Osteoblast (primary cell): ENCODE measurements at regions not wholly inside any gene's neighbourhood (a gene's known extent, or its start where the extent isn't known, plus 50 kb on each side); places are given as distances from the start of the nearest gene placed in this dataset.

Source experiments
- DNase-seq: peaks from one replicate; pipeline ENCODE4 v3.0.0; 2011; ENCODE audit warnings: low spot score, mixed read lengths; ENCODE audit not compliant: insufficient read length; ENCODE audit errors: missing footprints
- H2AFZ ChIP-seq: 2 replicates; pipeline ENCODE4 v1.6.0; 2011; ENCODE audit warnings: mild to moderate bottlenecking, low read length
- H3K27ac ChIP-seq: 2 replicates; pipeline ENCODE4 v1.5.1; 2011; ENCODE audit warnings: mild to moderate bottlenecking, low read depth, low read length, moderate library complexity
- H3K27me3 ChIP-seq: 2 replicates; pipeline ENCODE4 v1.6.0; 2012; ENCODE audit warnings: mild to moderate bottlenecking, control low read depth, inconsistent platforms, low read length, moderate library complexity; ENCODE audit not compliant: insufficient read depth
- H3K36me3 ChIP-seq: 2 replicates; pipeline ENCODE4 v1.5.1; 2011; ENCODE audit warnings: mild to moderate bottlenecking, low read length, control low read depth, moderate library complexity; ENCODE audit not compliant: insufficient read depth
- H3K4me1 ChIP-seq: 2 replicates; pipeline ENCODE4 v1.5.1; 2011; ENCODE audit warnings: mild to moderate bottlenecking, low read length, control low read depth, moderate library complexity; ENCODE audit not compliant: insufficient read depth
- H3K4me2 ChIP-seq: 2 replicates; pipeline ENCODE4 v1.6.0; 2011; ENCODE audit warnings: mild to moderate bottlenecking, low read length; ENCODE audit not compliant: insufficient read depth
- H3K4me3 ChIP-seq: fragments of 200-600 bp; sonication (generic); 3 replicates; pipeline ENCODE4 v1.5.1; 2012; ENCODE audit warnings: mild to moderate bottlenecking, low read length, inconsistent platforms; ENCODE audit not compliant: insufficient read depth
- H3K79me2 ChIP-seq: 2 replicates; pipeline ENCODE4 v1.6.0; 2012; ENCODE audit warnings: mild to moderate bottlenecking, low read length, control low read depth, inconsistent platforms; ENCODE audit not compliant: insufficient read depth
- H3K9me3 ChIP-seq: 2 replicates; pipeline ENCODE4 v1.5.1; 2011; ENCODE audit warnings: low read depth, low read length, control low read depth
- H4K20me1 ChIP-seq: 2 replicates; pipeline ENCODE4 v1.6.0; 2012; ENCODE audit warnings: mild to moderate bottlenecking, low read length, control low read depth; ENCODE audit not compliant: insufficient read depth
- CTCF ChIP-seq: IDR thresholded peaks from 2 replicates; pipeline ENCODE4 v1.5.1; 2011; ENCODE audit warnings: mild to moderate bottlenecking, low read depth, low read length, moderate library complexity; ENCODE audit errors: extremely low read depth

GRCh38 chr12:46711756-46712155, 114.0 kb downstream of the SLC38A4 start:
- H3K27ac ChIP-seq, result no peak overlapping the region
- no peak for TF ChIP-seq CTCF

GRCh38 chr12:46710125-46710743, 115.6 kb downstream of the SLC38A4 start:
- Histone ChIP-seq H2AFZ (no peak overlapping the region), H3K36me3 (no peaks in the 10 kb centered on the region), H3K4me3 (no peak overlapping the region), H3K4me2 (no peak overlapping the region), H3K27ac (no peak overlapping the region), H4K20me1 (no peaks in the 10 kb centered on the region), H3K4me1 (no peaks in the 10 kb centered on the region), H3K27me3 (no peaks in the 10 kb centered on the region), H3K9me3 (no peaks in the 10 kb centered on the region), H3K79me2 (no peaks in the 10 kb centered on the region)
- no peak for DNase-seq
- TF ChIP-seq CTCF, result no peak

More at GRCh38 chr12:46711756-46712155, 114.0 kb downstream of the SLC38A4 start:
- Histone ChIP-seq H3K79me2 (no peaks in the 10 kb centered on the region), H2AFZ (no peak overlapping the region), H3K27me3 (no peaks in the 10 kb centered on the region), H3K36me3 (no peaks in the 10 kb centered on the region), H3K4me3 (no peak overlapping the region), H3K9me3 (no peaks in the 10 kb centered on the region), H3K4me2 (no peak overlapping the region), H3K4me1 (no peaks in the 10 kb centered on the region), H4K20me1 (no peaks in the 10 kb centered on the region)
- DNase-seq, result no peak

GRCh38 chr12:46702581-46703344, 123.0 kb downstream of the SLC38A4 start:
- Histone ChIP-seq H3K4me2 (peak overlapping the region; percentile 51), H4K20me1 (no peaks in the 10 kb centered on the region), H3K27me3 (no peaks in the 10 kb centered on the region), H3K27ac (no peak overlapping the region), H3K9me3 (peaks cover 3% of the 10 kb centered on the region), H2AFZ (peak overlapping the region; percentile 39), H3K36me3 (no peaks in the 10 kb centered on the region), H3K79me2 (no peaks in the 10 kb centered on the region), H3K4me1 (peaks cover 5% of the 10 kb centered on the region), H3K4me3 (no peak overlapping the region)
- no peak for TF ChIP-seq CTCF
- DNase-seq, result no peak

GRCh38 chr12:46701356-46701755, 124.4 kb downstream of the SLC38A4 start:
- Histone ChIP-seq H3K36me3 (no peaks in the 10 kb centered on the region), H3K79me2 (no peaks in the 10 kb centered on the region), H3K4me3 (no peak overlapping the region), H2AFZ (no peak overlapping the region), H3K4me1 (peaks cover 5% of the 10 kb centered on the region), H3K27ac (no peak overlapping the region), H3K27me3 (no peaks in the 10 kb centered on the region), H4K20me1 (no peaks in the 10 kb centered on the region), H3K9me3 (peaks cover 7% of the 10 kb centered on the region), H3K4me2 (no peak overlapping the region)
- TF ChIP-seq CTCF, result no peak
- DNase-seq, result no peak
